ENCODE measurements at regions not wholly inside any gene's neighbourhood (a gene's known extent, or its start where the extent isn't known, plus 50 kb on each side); places are given as distances from the start of the nearest gene placed in this dataset.
"Not testable (repeated sequence)": the region's sequence is repeated elsewhere in the genome, so short reads cannot be mapped to it uniquely, and the experiment has no call there.

GRCh38 chr6:170011204-170012036 lies 260.0 kb downstream of the ERMARD start:
- no peak for DNase-seq (ENCODE audit: low read depth)

GRCh38 chr6:170010665-170011203 lies 259.3 kb downstream of the ERMARD start:
- DNase-seq (ENCODE audit: low read depth), result no peak

GRCh38 chr6:170008294-170008785 lies 256.9 kb downstream of the ERMARD start:
- DNase-seq (ENCODE audit: low read depth), result no peak

GRCh38 chr6:170007468-170008293 lies 256.3 kb downstream of the ERMARD start:
- no peak for DNase-seq (ENCODE audit: low read depth)

GRCh38 chr6:170006900-170007467 lies 255.6 kb downstream of the ERMARD start:
- DNase-seq (ENCODE audit: low read depth), result no peak

- DNase-seq (ENCODE audit: low read depth), result no peak
Measured at GRCh38 chr6:170006071-170006899, 254.9 kb downstream of the ERMARD start.

GRCh38 chr6:170005665-170006064 lies 254.2 kb downstream of the ERMARD start:
- no peak for DNase-seq (ENCODE audit: low read depth)

- no peak for DNase-seq (ENCODE audit: low read depth)
Measured at GRCh38 chr6:170004585-170005210, 253.3 kb downstream of the ERMARD start.

GRCh38 chr6:170003451-170004160 lies 252.2 kb downstream of the ERMARD start:
- no peak for DNase-seq (ENCODE audit: low read depth)

GRCh38 chr6:170003027-170003426 lies 251.6 kb downstream of the ERMARD start:
- no peak for DNase-seq (ENCODE audit: low read depth)

- DNase-seq (ENCODE audit: low read depth), result not testable (repeated sequence)
Measured at GRCh38 chr6:170001782-170002181, 250.4 kb downstream of the ERMARD start.

GRCh38 chr6:170000071-170000843 lies 248.8 kb downstream of the ERMARD start:
- no peak for DNase-seq (ENCODE audit: low read depth)

- no peak for DNase-seq (ENCODE audit: low read depth)
Measured at GRCh38 chr6:169999367-169999766, 247.9 kb downstream of the ERMARD start.

GRCh38 chr6:169998457-169998856 lies 247.0 kb downstream of the ERMARD start:
- DNase-seq (ENCODE audit: low read depth), result no peak

- DNase-seq (ENCODE audit: low read depth), result no peak
Measured at GRCh38 chr6:169997930-169998218, 246.5 kb downstream of the ERMARD start.

- DNase-seq (ENCODE audit: low read depth), result no peak
Measured at GRCh38 chr6:169997187-169997929, 245.9 kb downstream of the ERMARD start.

GRCh38 chr6:169996378-169997051 lies 245.1 kb downstream of the ERMARD start:
- no peak for DNase-seq (ENCODE audit: low read depth)

GRCh38 chr6:169994739-169995138 lies 243.3 kb downstream of the ERMARD start:
- no peak for DNase-seq (ENCODE audit: low read depth)
